ENCODE measurements at regions not wholly inside any gene's neighbourhood (a gene's known extent, or its start where the extent isn't known, plus 50 kb on each side); places are given as distances from the start of the nearest gene placed in this dataset.
A peak's percentile ranks its signal among the peaks of the same experiment; 100 is the strongest.

GRCh38 chr2:12978066-12978835 is 261.5 kb downstream of the TRIB2 start:
- no peak for DNase-seq

- DNase-seq = no peak
Observed at GRCh38 chr2:12979066-12979465, 262.3 kb downstream of the TRIB2 start.

- DNase-seq = no peak
Observed at GRCh38 chr2:12980817-12981216, 264.1 kb downstream of the TRIB2 start.

- DNase-seq = no peak
Observed at GRCh38 chr2:12982149-12982584, 265.4 kb downstream of the TRIB2 start.

- DNase-seq = no peak
Observed at GRCh38 chr2:12987246-12987645, 270.5 kb downstream of the TRIB2 start.

- DNase-seq = no peak
Observed at GRCh38 chr2:12988279-12988678, 271.5 kb downstream of the TRIB2 start.

- DNase-seq = no peak
Observed at GRCh38 chr2:12990523-12990922, 273.8 kb downstream of the TRIB2 start.

GRCh38 chr2:12998685-12999084 is 281.9 kb downstream of the TRIB2 start:
- DNase-seq = no peak

GRCh38 chr2:13000664-13001363 is 284.1 kb downstream of the TRIB2 start:
- DNase-seq = no peak

- no peak for DNase-seq
Observed at GRCh38 chr2:13001408-13001807, 284.7 kb downstream of the TRIB2 start.

GRCh38 chr2:13002536-13003331 is 286.0 kb downstream of the TRIB2 start:
- no peak for DNase-seq

GRCh38 chr2:13003500-13003899 is 286.8 kb downstream of the TRIB2 start:
- DNase-seq = no peak

- DNase-seq = no peak
Observed at GRCh38 chr2:13005048-13005447, 288.3 kb downstream of the TRIB2 start.

- DNase-seq = no peak
Observed at GRCh38 chr2:13005761-13006335, 289.1 kb downstream of the TRIB2 start.

GRCh38 chr2:13006426-13006825 is 289.7 kb downstream of the TRIB2 start:
- no peak for DNase-seq

- DNase-seq = peak; percentile 38
Observed at GRCh38 chr2:13006829-13007717, 290.3 kb downstream of the TRIB2 start.

GRCh38 chr2:13009027-13009642 is 292.4 kb downstream of the TRIB2 start:
- DNase-seq = no peak

GRCh38 chr2:13010283-13010682 is 293.5 kb downstream of the TRIB2 start:
- no peak for DNase-seq

GRCh38 chr2:13014783-13015182 is 298.0 kb downstream of the TRIB2 start:
- DNase-seq = no peak

- no peak for DNase-seq
Observed at GRCh38 chr2:13015532-13016320, 299.0 kb downstream of the TRIB2 start.

GRCh38 chr2:13018490-13018889 is 301.8 kb downstream of the TRIB2 start:
- DNase-seq = no peak

All from activated effector memory CD4-positive, alpha-beta T cell treated with Interleukin-2 at 50 U/mL for 16 hours (primary cell).